GM18507 (cell line): ENCODE measurements at regions not wholly inside any gene's neighbourhood (a gene's known extent, or its start where the extent isn't known, plus 50 kb on each side); places are given as distances from the start of the nearest gene placed in this dataset.
"Not testable (repeated sequence)": the region's sequence is repeated elsewhere in the genome, so short reads cannot be mapped to it uniquely, and the experiment has no call there.

Source experiments
- DNase-seq: peaks from one replicate; pipeline ENCODE4 v3.0.0; 2011; ENCODE audit warnings: low read depth; ENCODE audit not compliant: insufficient read length; ENCODE audit errors: extremely low spot score
- FAIRE-seq: peaks from 2 replicates; lab custom pipeline; 2011; peaks lifted over from hg19 to GRCh38; lab: Jason Lieb, UNC

GRCh38 chr4:33923469-33923868 is 2320.8 kb downstream of the ARAP2 start:
- DNase-seq (no peak), FAIRE-seq (no peak)

- DNase-seq (no peak), FAIRE-seq (no peak)
These were observed 2320.1 kb downstream of the ARAP2 start for GRCh38 chr4:33924239-33924638.

- no peak for FAIRE-seq
- no peak for DNase-seq
These were observed 2319.5 kb downstream of the ARAP2 start for GRCh38 chr4:33924811-33925210.

GRCh38 chr4:33930497-33930896 is 2313.8 kb downstream of the ARAP2 start:
- no peak for FAIRE-seq
- DNase-seq: no peak

GRCh38 chr4:33931026-33931425 is 2313.3 kb downstream of the ARAP2 start:
- no peak for FAIRE-seq
- DNase-seq: no peak

GRCh38 chr4:33940281-33940680 is 2304.0 kb downstream of the ARAP2 start:
- FAIRE-seq (no peak), DNase-seq (no peak)

- no peak for FAIRE-seq
These were observed 2302.5 kb downstream of the ARAP2 start for GRCh38 chr4:33941854-33942253.

GRCh38 chr4:33948921-33949320 is 2295.4 kb downstream of the ARAP2 start:
- FAIRE-seq (no peak), DNase-seq (no peak)

More at GRCh38 chr4:33941854-33942253, 2302.5 kb downstream of the ARAP2 start:
- no peak for DNase-seq

GRCh38 chr4:33953848-33954247 is 2290.5 kb downstream of the ARAP2 start:
- DNase-seq, FAIRE-seq: not testable (repeated sequence)

- DNase-seq: no peak
- no peak for FAIRE-seq
These were observed 2289.6 kb downstream of the ARAP2 start for GRCh38 chr4:33954759-33955158.

- FAIRE-seq (no peak), DNase-seq (no peak)
These were observed 2284.8 kb downstream of the ARAP2 start for GRCh38 chr4:33959519-33959918.

- no peak for FAIRE-seq
These were observed 2282.6 kb downstream of the ARAP2 start for GRCh38 chr4:33961761-33962160.

GRCh38 chr4:33966808-33967207 is 2277.5 kb downstream of the ARAP2 start:
- no peak for DNase-seq
- no peak for FAIRE-seq

More at GRCh38 chr4:33961761-33962160, 2282.6 kb downstream of the ARAP2 start:
- DNase-seq: no peak

GRCh38 chr4:33974270-33974669 is 2270.0 kb downstream of the ARAP2 start:
- no peak for FAIRE-seq
- no peak for DNase-seq

GRCh38 chr4:33975995-33976394 is 2268.3 kb downstream of the ARAP2 start:
- DNase-seq (no peak), FAIRE-seq (no peak)

- FAIRE-seq, DNase-seq: not testable (repeated sequence)
These were observed 2264.5 kb downstream of the ARAP2 start for GRCh38 chr4:33979781-33980180.

GRCh38 chr4:33980361-33980760 is 2264.0 kb downstream of the ARAP2 start:
- FAIRE-seq: no peak
- DNase-seq: no peak

GRCh38 chr4:33989820-33990443 is 2254.4 kb downstream of the ARAP2 start:
- DNase-seq (no peak), FAIRE-seq (no peak)

GRCh38 chr4:33996075-33996718 is 2248.1 kb downstream of the ARAP2 start:
- no peak for FAIRE-seq
- DNase-seq: no peak

- no peak for FAIRE-seq
- DNase-seq: no peak
These were observed 2246.0 kb downstream of the ARAP2 start for GRCh38 chr4:33998291-33998690.

GRCh38 chr4:34000356-34000755 is 2244.0 kb downstream of the ARAP2 start:
- no peak for DNase-seq
- FAIRE-seq: no peak
